GM12892 (cell line): ENCODE measurements at regions not wholly inside any gene's neighbourhood (a gene's known extent, or its start where the extent isn't known, plus 50 kb on each side); places are given as distances from the start of the nearest gene placed in this dataset.

Experiments
- POLR2A ChIP-seq: IDR thresholded peaks from 2 replicates; pipeline ENCODE4 v1.6.1; 2011; ENCODE audit warnings: low read depth, low read length, control low read depth
- POLR2AphosphoS5 ChIP-seq: IDR thresholded peaks from 2 replicates; pipeline ENCODE4 v1.6.1; 2011; ENCODE audit warnings: low read depth, low read length, control low read depth
- TAF1 ChIP-seq: IDR thresholded peaks from 2 replicates; pipeline ENCODE4 v1.6.1; 2011; ENCODE audit warnings: low read depth, mild to moderate bottlenecking, control low read depth, low read length, borderline replicate concordance

- TF ChIP-seq POLR2A (no peak), POLR2AphosphoS5 (no peak), TAF1 (no peak)
Observed at GRCh38 chr2:107542314-107542740, 284.4 kb upstream of the RGPD4 start.
